ENCODE measurements at regions not wholly inside any gene's neighbourhood (a gene's known extent, or its start where the extent isn't known, plus 50 kb on each side); places are given as distances from the start of the nearest gene placed in this dataset.

GRCh38 chr1:37085393-37085792 is 51.1 kb upstream of the GRIK3 start:
- no peak for DNase-seq (ENCODE audit: low spot score)

GRCh38 chr1:37089750-37090149 is 55.4 kb upstream of the GRIK3 start:
- DNase-seq (ENCODE audit: low spot score): no peak

- no peak for DNase-seq (ENCODE audit: low spot score)
Observed at GRCh38 chr1:37090671-37091070, 56.4 kb upstream of the GRIK3 start.

GRCh38 chr1:37092937-37093336 is 58.6 kb upstream of the GRIK3 start:
- no peak for DNase-seq (ENCODE audit: low spot score)

- DNase-seq (ENCODE audit: low spot score): no peak
Observed at GRCh38 chr1:37094302-37094701, 60.0 kb upstream of the GRIK3 start.

GRCh38 chr1:37096523-37096922 is 62.2 kb upstream of the GRIK3 start:
- no peak for DNase-seq (ENCODE audit: low spot score)

- no peak for DNase-seq (ENCODE audit: low spot score)
Observed at GRCh38 chr1:37097731-37098130, 63.4 kb upstream of the GRIK3 start.

- no peak for DNase-seq (ENCODE audit: low spot score)
Observed at GRCh38 chr1:37098237-37098636, 63.9 kb upstream of the GRIK3 start.

GRCh38 chr1:37100310-37100709 is 66.0 kb upstream of the GRIK3 start:
- no peak for DNase-seq (ENCODE audit: low spot score)

- no peak for DNase-seq (ENCODE audit: low spot score)
Observed at GRCh38 chr1:37102656-37103382, 68.5 kb upstream of the GRIK3 start.

- DNase-seq (ENCODE audit: low spot score): no peak
Observed at GRCh38 chr1:37105911-37106310, 71.6 kb upstream of the GRIK3 start.

- DNase-seq (ENCODE audit: low spot score): no peak
Observed at GRCh38 chr1:37107153-37107907, 73.0 kb upstream of the GRIK3 start.

GRCh38 chr1:37108596-37109188 is 74.4 kb upstream of the GRIK3 start:
- DNase-seq (ENCODE audit: low spot score): no peak

- DNase-seq (ENCODE audit: low spot score): no peak
Observed at GRCh38 chr1:37112430-37112829, 78.1 kb upstream of the GRIK3 start.

- DNase-seq (ENCODE audit: low spot score): no peak
Observed at GRCh38 chr1:37113285-37113997, 79.1 kb upstream of the GRIK3 start.

- no peak for DNase-seq (ENCODE audit: low spot score)
Observed at GRCh38 chr1:37118790-37119189, 84.5 kb upstream of the GRIK3 start.

- DNase-seq (ENCODE audit: low spot score): no peak
Observed at GRCh38 chr1:37120279-37120678, 86.0 kb upstream of the GRIK3 start.

- DNase-seq (ENCODE audit: low spot score): no peak
Observed at GRCh38 chr1:37123276-37124115, 89.2 kb upstream of the GRIK3 start.

GRCh38 chr1:37124501-37124900 is 90.2 kb upstream of the GRIK3 start:
- DNase-seq (ENCODE audit: low spot score): no peak

- no peak for DNase-seq (ENCODE audit: low spot score)
Observed at GRCh38 chr1:37125295-37125694, 91.0 kb upstream of the GRIK3 start.

- no peak for DNase-seq (ENCODE audit: low spot score)
Observed at GRCh38 chr1:37127254-37127748, 93.0 kb upstream of the GRIK3 start.

Data from mucosa of gallbladder (tissue), 1 donor.